HG03565 (cell line): ENCODE measurements at regions not wholly inside any gene's neighbourhood (a gene's known extent, or its start where the extent isn't known, plus 50 kb on each side); places are given as distances from the start of the nearest gene placed in this dataset.

Source experiments
- ATAC-seq: cut with Tn5 transposase; IDR thresholded peaks from one replicate; pipeline ENCODE4 v1.9.1; 2021; ENCODE audit warnings: mild to moderate bottlenecking, moderate library complexity; ENCODE audit not compliant: unreplicated experiment

GRCh38 chr3:24740326-24740725 lies 245.7 kb upstream of the THRB start:
- no peak for ATAC-seq

DNA sequence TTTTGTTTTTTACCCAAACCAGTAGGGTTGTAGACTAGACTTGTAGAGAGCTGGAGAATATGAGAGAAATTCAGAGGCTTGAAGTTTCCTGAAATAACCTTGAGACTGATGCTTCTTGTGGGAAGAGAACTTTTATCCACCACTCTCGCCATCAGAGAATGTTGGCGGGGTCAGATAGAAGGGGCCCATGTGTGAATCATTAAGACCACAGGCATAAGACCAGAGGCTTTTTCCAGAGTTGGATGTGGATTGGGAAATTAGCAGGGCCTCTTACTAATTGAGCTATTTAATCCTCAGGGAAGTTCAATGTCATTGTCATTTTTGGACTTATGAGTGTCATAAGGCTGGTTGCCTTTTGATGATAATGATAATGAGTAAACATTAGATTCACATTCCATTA lies 246.9 kb upstream of the THRB start:
- ATAC-seq, result no peak

GRCh38 chr3:24748520-24748919 lies 253.9 kb upstream of the THRB start:
- ATAC-seq, result no peak

DNA sequence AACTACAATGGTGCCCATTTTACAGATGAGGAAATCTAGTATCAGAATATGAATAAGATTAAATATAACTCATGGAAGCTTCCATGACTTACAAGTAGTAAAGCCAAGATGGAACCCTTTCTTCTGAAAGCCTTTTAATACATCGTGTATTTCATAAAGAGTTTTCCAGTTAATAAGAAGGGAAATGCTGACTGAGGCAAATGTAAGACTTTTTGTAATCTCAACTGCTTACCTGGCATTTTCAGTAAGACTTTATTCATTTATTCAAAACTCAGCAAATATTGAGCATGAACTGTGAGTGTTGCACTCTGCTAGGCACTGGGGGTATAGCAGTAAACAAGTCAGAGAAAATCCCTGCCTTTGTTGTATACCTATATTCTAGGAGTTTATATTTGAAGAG lies 256.4 kb upstream of the THRB start:
- ATAC-seq, result no peak

GRCh38 chr3:24756101-24756888 lies 261.6 kb upstream of the THRB start:
- ATAC-seq, result no peak

- ATAC-seq, result no peak
Observed at GRCh38 chr3:24763393-24763792, 268.7 kb upstream of the THRB start.

GRCh38 chr3:24764236-24764915 lies 269.7 kb upstream of the THRB start:
- no peak for ATAC-seq

DNA sequence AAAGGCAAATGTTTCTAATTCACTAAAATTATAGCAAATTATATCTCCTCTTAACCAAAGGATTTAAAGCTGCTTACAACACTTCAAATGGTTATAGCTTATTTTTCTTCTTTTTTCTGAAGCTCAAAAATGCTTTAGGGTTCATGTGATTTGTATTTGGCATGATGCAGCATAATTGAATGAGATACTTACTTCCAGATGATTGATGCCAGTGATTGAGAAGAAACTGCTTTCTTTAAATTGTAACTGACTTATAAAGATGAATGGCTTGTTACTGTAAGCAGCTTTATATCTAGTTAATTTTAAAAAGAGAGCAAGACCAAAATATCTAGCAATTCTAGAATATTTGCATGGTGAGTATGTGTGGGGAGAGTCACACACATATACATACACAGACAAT lies 270.7 kb upstream of the THRB start:
- no peak for ATAC-seq

- no peak for ATAC-seq
Observed at GRCh38 chr3:24769918-24770317, 275.3 kb upstream of the THRB start.

DNA sequence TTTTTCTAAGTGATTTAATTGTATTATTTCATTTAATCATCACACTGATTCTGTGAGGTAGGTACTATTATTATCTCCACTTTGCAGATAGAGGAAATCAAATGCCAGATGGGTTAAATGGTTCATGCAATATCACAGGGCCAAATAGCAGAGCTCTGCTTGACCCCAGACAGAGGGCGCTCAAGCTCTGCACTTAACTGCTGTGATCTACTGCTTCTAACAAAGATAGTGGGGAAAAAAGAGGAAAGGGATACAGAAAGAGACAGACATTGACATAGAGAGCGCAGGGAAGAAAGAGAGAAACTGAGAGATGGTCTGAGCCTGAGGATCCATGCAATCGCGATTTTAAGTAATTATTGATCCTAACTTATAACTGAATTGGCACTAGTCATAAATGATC lies 279.1 kb upstream of the THRB start:
- ATAC-seq, result peak; percentile 82

DNA sequence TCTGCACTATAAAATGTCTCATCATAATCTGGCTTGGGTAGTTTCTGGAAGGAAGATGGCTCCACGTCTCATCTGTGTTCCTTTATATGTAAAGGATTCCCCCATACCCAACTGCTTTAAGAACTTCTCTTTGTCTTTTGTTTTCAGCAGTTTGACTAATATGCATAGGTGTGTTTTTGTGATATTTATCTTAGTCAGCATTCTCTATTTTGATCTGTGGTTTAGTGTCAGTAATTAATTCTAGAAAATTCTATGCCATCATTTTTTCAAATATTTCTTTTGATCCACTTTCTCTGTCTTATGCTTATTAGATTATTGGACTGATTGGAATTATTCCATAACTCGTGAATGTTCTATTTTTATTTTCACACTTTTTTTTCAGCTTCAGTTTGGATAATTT lies 286.3 kb upstream of the THRB start:
- ATAC-seq, result no peak

GRCh38 chr3:24781454-24781853 lies 286.8 kb upstream of the THRB start:
- no peak for ATAC-seq

GRCh38 chr3:24793896-24794295 lies 299.2 kb upstream of the THRB start:
- no peak for ATAC-seq

- ATAC-seq, result peak; percentile 99
Observed at GRCh38 chr3:24802614-24803013, 308.0 kb upstream of the THRB start.

- ATAC-seq, result no peak
Observed at GRCh38 chr3:24804095-24804494, 309.4 kb upstream of the THRB start.

GRCh38 chr3:24810881-24811280 lies 316.2 kb upstream of the THRB start:
- no peak for ATAC-seq

GRCh38 chr3:24812116-24812515 lies 317.5 kb upstream of the THRB start:
- no peak for ATAC-seq

- no peak for ATAC-seq
Observed at GRCh38 chr3:24818055-24818454, 323.4 kb upstream of the THRB start.

DNA sequence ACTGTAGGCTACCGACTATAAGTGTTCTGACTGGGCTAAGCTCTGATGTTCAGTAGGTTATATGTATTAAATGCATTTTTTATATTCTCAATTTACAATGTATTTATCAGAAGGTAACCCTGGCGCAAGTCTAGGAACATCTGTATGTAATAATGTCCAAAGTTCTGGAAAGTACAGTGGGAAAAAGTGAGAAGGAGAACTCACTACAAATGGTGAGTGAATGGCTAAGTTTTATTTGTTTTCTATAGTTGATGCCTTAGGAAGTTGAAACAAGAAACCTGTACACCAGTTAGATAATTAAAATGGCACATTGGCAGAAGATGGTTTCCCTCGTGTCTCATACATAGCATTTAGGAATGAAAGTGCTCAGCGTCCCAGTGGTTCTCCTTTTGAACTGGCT lies 333.4 kb upstream of the THRB start:
- no peak for ATAC-seq

- ATAC-seq, result no peak
Observed at GRCh38 chr3:24828551-24828950, 333.9 kb upstream of the THRB start.

- ATAC-seq, result no peak
Observed at GRCh38 chr3:24829011-24829581, 334.4 kb upstream of the THRB start.

GRCh38 chr3:24829629-24830229 lies 335.1 kb upstream of the THRB start:
- ATAC-seq, result no peak
